OCI-LY7 (cell line): ENCODE measurements at regions not wholly inside any gene's neighbourhood (a gene's known extent, or its start where the extent isn't known, plus 50 kb on each side); places are given as distances from the start of the nearest gene placed in this dataset.

Source experiments
- BruUV-seq: library from RNA; stranded (reverse); fragments of 400-500 nt; replicated peaks from 2 replicates; lab custom pipeline; 2021; lab: Mats Ljungman, UMichigan
- CTCF ChIA-PET: fragments of 300-600 bp; sonication (Branson Sonifier 250); formaldehyde crosslinking; loops from one replicate; lab custom pipeline; 2022; ENCODE audit warnings: antibody characterized with exemption; ENCODE audit not compliant: unreplicated experiment; lab: Charles Lee
- POLR2A ChIA-PET: fragments of 300-600 bp; sonication (Branson Sonifier 250); formaldehyde crosslinking; loops from one replicate; lab custom pipeline; 2022; ENCODE audit warnings: antibody characterized with exemption; lab: Charles Lee
- DNase-seq: peaks from one replicate; pipeline ENCODE4 v3.0.0-alpha.2; 2015; ENCODE audit warnings: low spot score
- H2AFZ ChIP-seq: fragments of 200-600 bp; sonication (generic), shearing (Covaris generic); 2 replicates; pipeline ENCODE4 v1.6.1; 2014; ENCODE audit warnings: mild to moderate bottlenecking, antibody characterized with exemption, low read length, moderate library complexity
- H3K27ac ChIP-seq: fragments of 200-600 bp; sonication (generic); 2 replicates; pipeline ENCODE4 v1.5.1; 2014; ENCODE audit warnings: mixed run types, low read depth, mild to moderate bottlenecking, moderate library complexity, low read length, inconsistent platforms; ENCODE audit not compliant: poor library complexity, severe bottlenecking
- H3K36me3 ChIP-seq: fragments of 200-600 bp; sonication (generic); 2 replicates; pipeline ENCODE4 v1.6.1; 2014; ENCODE audit warnings: mild to moderate bottlenecking, antibody characterized with exemption, low read length, moderate library complexity, mixed read lengths; ENCODE audit not compliant: insufficient read depth
- H3K4me1 ChIP-seq: fragments of 200-600 bp; sonication (generic); 2 replicates; pipeline ENCODE4 v1.5.1; 2014; ENCODE audit warnings: mild to moderate bottlenecking, low read length; ENCODE audit not compliant: insufficient read depth, poor library complexity, severe bottlenecking
- H3K4me2 ChIP-seq: fragments of 200-600 bp; sonication (generic); 2 replicates; pipeline ENCODE4 v1.6.1; 2014; ENCODE audit warnings: mild to moderate bottlenecking, low read length
- H3K4me3 ChIP-seq: fragments of 200-600 bp; sonication (generic); 2 replicates; pipeline ENCODE4 v1.5.1; 2014; ENCODE audit warnings: mild to moderate bottlenecking, low read depth, low read length; ENCODE audit not compliant: poor library complexity, severe bottlenecking
- H3K79me2 ChIP-seq: fragments of 200-600 bp; sonication (generic); 2 replicates; pipeline ENCODE4 v1.6.1; 2016; ENCODE audit warnings: low read depth, mild to moderate bottlenecking, low read length, moderate library complexity, mixed read lengths; ENCODE audit not compliant: insufficient read depth
- H3K9me2 ChIP-seq: fragments of 200-600 bp; sonication (generic); 2 replicates; pipeline ENCODE4 v1.6.1; 2016; ENCODE audit warnings: mild to moderate bottlenecking, low read length, mixed read lengths; ENCODE audit not compliant: insufficient read depth
- H3K9me3 ChIP-seq: fragments of 200-600 bp; sonication (generic); 2 replicates; pipeline ENCODE4 v1.6.1; 2014; ENCODE audit warnings: mild to moderate bottlenecking, mixed run types, low read length, mixed read lengths
- H4K20me1 ChIP-seq: fragments of 200-600 bp; sonication (generic); 2 replicates; pipeline ENCODE4 v1.6.1; 2014; ENCODE audit warnings: mild to moderate bottlenecking, antibody characterized with exemption, low read length, moderate library complexity, mixed read lengths; ENCODE audit not compliant: insufficient read depth
- EZH2phosphoT487 ChIP-seq: fragments of 200-600 bp; sonication (generic); IDR thresholded peaks from 2 replicates; pipeline ENCODE4 v1.6.1; 2018; ENCODE audit warnings: low read depth, borderline replicate concordance, mild to moderate bottlenecking, mixed run types, antibody characterized with exemption, low read length, moderate library complexity, mixed read lengths
- intact Hi-C: fragments of 100-400 bp; cut with micrococcal nuclease; formaldehyde crosslinking; loops from one replicate; pipeline ENCODE4 v1.10.0; 2022; ENCODE audit not compliant: unreplicated experiment
- TF ChIP-seq, protein P1 (sequence below): fragments of 200-600 bp; sonication (generic); conservative IDR thresholded peaks from 2 replicates; pipeline ENCODE4 v1.5.1; 2014; ENCODE audit warnings: mild to moderate bottlenecking, antibody characterized with exemption, low read length, moderate library complexity, mixed read lengths

DNA sequence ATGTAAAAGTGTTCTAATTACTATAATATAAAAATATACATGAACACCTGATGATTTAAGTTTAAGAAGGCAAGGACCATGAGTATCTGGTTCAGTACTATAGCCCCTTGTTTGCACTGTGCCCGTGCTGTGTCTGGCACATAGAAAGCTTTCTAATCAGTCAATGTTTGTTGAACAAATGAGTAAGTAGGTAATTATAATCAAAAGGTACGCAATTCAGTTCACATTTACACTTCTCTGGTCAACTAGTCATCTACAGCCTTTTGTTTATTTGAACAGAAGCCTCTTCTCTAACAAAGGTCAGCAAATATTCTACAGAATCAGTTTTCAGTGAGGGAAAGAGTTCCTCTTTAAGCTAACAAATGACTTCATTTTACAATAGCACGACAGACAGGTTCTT, 523.3 kb downstream of the SMARCA1 start:
- intact Hi-C loops, result no loop called here
- CTCF ChIA-PET, result no interaction called here
- H3K9me3 ChIP-seq, result no peaks in the 10 kb centered on the region

DNA sequence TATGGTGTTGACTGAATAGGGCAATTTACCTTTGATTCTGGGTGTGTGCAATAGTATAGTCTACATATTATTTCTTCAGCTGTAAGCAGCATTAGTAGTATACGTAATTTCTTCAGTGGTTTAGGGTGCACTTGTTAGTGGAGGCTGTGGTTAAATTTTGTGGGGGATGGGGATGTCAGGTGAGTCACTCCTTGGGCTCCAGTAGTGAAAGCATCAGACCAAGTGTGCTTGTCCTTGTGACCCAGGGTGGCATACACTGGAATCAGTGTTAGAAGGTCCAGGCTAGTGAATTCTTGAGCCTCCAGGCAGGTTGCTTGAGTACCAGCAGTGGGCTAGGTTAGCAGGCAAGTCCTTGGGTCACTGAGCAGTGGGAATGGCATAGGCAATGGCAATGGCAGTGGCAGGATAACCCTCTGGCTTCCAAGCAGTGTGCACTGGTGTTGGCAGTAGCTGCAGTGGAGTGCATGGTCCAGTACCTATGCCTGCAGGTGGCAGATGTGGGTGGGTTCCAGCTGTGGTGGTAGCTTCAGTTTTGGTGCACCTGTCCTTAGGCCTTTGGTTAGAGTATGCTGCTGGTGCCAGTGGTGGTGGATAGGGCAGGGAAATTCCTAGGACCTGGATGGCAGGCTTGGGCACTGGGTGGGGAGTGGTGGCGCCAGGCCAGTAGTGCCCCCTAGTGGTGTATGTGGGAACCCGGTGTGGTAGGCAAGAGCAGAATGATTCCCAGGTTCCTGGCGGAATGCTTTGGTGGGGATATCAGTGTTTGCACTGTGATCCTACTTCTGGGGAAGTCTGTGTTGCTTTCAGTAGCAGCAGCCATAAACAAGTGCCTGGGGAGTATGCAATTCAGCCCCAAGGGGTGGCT, 531.0 kb downstream of the SMARCA1 start:
- Histone ChIP-seq H3K27ac (no peak overlapping the region), H3K4me1 (no peaks in the 10 kb centered on the region), H3K9me2 (no peaks in the 10 kb centered on the region), H3K4me3 (no peak overlapping the region), H4K20me1 (no peaks in the 10 kb centered on the region), H3K9me3 (no peaks in the 10 kb centered on the region), H3K79me2 (no peaks in the 10 kb centered on the region), H3K4me2 (no peak overlapping the region), H3K36me3 (no peaks in the 10 kb centered on the region), H2AFZ (no peak overlapping the region)
- TF ChIP-seq, protein P1, sequence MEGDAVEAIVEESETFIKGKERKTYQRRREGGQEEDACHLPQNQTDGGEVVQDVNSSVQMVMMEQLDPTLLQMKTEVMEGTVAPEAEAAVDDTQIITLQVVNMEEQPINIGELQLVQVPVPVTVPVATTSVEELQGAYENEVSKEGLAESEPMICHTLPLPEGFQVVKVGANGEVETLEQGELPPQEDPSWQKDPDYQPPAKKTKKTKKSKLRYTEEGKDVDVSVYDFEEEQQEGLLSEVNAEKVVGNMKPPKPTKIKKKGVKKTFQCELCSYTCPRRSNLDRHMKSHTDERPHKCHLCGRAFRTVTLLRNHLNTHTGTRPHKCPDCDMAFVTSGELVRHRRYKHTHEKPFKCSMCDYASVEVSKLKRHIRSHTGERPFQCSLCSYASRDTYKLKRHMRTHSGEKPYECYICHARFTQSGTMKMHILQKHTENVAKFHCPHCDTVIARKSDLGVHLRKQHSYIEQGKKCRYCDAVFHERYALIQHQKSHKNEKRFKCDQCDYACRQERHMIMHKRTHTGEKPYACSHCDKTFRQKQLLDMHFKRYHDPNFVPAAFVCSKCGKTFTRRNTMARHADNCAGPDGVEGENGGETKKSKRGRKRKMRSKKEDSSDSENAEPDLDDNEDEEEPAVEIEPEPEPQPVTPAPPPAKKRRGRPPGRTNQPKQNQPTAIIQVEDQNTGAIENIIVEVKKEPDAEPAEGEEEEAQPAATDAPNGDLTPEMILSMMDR, result peak; percentile 54
- no peak for TF ChIP-seq EZH2phosphoT487
- ChIA-PET CTCF (no interaction called here), POLR2A (interaction anchor here (0.7 kb wide), 1 partner anchor 122 kb away, joined by 3 read pairs; no protein-coding TSS in a partner anchor)
- no peak for DNase-seq
- no TSS peak for BruUV-seq
- intact Hi-C loops, result no loop called here

More for the DNA sequence above, 523.3 kb downstream of the SMARCA1 start:
- Histone ChIP-seq H3K4me3 (no peak overlapping the region), H3K36me3 (no peaks in the 10 kb centered on the region), H3K9me2 (no peaks in the 10 kb centered on the region), H3K4me1 (no peaks in the 10 kb centered on the region), H2AFZ (no peak overlapping the region), H3K79me2 (no peaks in the 10 kb centered on the region), H3K4me2 (no peak overlapping the region), H3K27ac (no peak overlapping the region), H4K20me1 (no peaks in the 10 kb centered on the region)
- BruUV-seq, result no TSS peak
- TF ChIP-seq, protein P1, result no peak
- TF ChIP-seq EZH2phosphoT487, result no peak
- POLR2A ChIA-PET, result no interaction called here
- no peak for DNase-seq

DNA sequence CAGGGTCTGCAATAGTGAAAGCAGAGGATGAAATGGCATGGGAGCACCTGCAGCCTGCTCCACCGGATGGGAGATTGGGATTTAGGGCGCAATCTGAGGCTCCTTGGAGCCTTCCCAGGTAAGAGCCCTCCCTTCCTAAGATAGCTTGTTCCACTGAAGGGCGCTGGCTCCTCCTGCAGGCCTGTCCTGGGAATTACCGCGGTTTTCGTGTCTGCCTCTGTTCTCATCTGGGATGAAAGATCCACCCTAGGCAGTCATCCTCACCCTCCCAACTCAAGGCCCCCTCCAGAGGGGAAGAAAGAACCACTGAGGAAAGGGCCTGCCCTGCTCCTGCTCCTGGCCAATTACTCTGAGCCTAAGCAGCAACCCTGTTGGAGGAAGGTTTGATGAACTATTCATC, 547.5 kb downstream of the SMARCA1 start:
- Histone ChIP-seq H3K4me1 (no peaks in the 10 kb centered on the region), H2AFZ (no peak overlapping the region), H3K9me2 (no peaks in the 10 kb centered on the region), H3K79me2 (no peaks in the 10 kb centered on the region), H3K36me3 (no peaks in the 10 kb centered on the region), H3K4me3 (no peak overlapping the region), H3K4me2 (no peak overlapping the region), H3K9me3 (no peaks in the 10 kb centered on the region), H3K27ac (no peak overlapping the region), H4K20me1 (no peaks in the 10 kb centered on the region)
- peak; percentile 11 for DNase-seq
- BruUV-seq, result no TSS peak
- POLR2A ChIA-PET, result no interaction called here
- intact Hi-C loops, result no loop called here
- CTCF ChIA-PET, result no interaction called here
- no peak for TF ChIP-seq EZH2phosphoT487
- TF ChIP-seq, protein P1, result peak; percentile 69
